ENCODE measurements at regions not wholly inside any gene's neighbourhood (a gene's known extent, or its start where the extent isn't known, plus 50 kb on each side); places are given as distances from the start of the nearest gene placed in this dataset.

GRCh38 chr20:24153101-24154040 is 164.8 kb upstream of the GGTLC1 start:
- no peak overlapping the region for H3K4me3 ChIP-seq (ENCODE audit: low read depth, low read length)
- no peak for TF ChIP-seq CTCF (IDR thresholded peaks at IDR 0.05; ENCODE audit: insufficient read depth, low read depth, low read length)
- no peak for DNase-seq (ENCODE audit: low read depth)

- no peak for DNase-seq (ENCODE audit: low read depth)
- H3K4me3 ChIP-seq (ENCODE audit: low read depth, low read length): no peak overlapping the region
- TF ChIP-seq CTCF (IDR thresholded peaks at IDR 0.05; ENCODE audit: insufficient read depth, low read depth, low read length): no peak
These were observed 163.2 kb upstream of the GGTLC1 start for GRCh38 chr20:24151621-24152294.

GRCh38 chr20:24150406-24150805 is 161.8 kb upstream of the GGTLC1 start:
- DNase-seq (ENCODE audit: low read depth): no peak
- no peak for TF ChIP-seq CTCF (IDR thresholded peaks at IDR 0.05; ENCODE audit: insufficient read depth, low read depth, low read length)
- no peak overlapping the region for H3K4me3 ChIP-seq (ENCODE audit: low read depth, low read length)

- TF ChIP-seq CTCF (IDR thresholded peaks at IDR 0.05; ENCODE audit: insufficient read depth, low read depth, low read length): no peak
- DNase-seq (ENCODE audit: low read depth): no peak
- no peak overlapping the region for H3K4me3 ChIP-seq (ENCODE audit: low read depth, low read length)
These were observed 161.3 kb upstream of the GGTLC1 start for GRCh38 chr20:24149881-24150307.

GRCh38 chr20:24149175-24149574 is 160.6 kb upstream of the GGTLC1 start:
- H3K4me3 ChIP-seq (ENCODE audit: low read depth, low read length): no peak overlapping the region
- no peak for TF ChIP-seq CTCF (IDR thresholded peaks at IDR 0.05; ENCODE audit: insufficient read depth, low read depth, low read length)
- no peak for DNase-seq (ENCODE audit: low read depth)

- no peak overlapping the region for H3K4me3 ChIP-seq (ENCODE audit: low read depth, low read length)
- TF ChIP-seq CTCF (IDR thresholded peaks at IDR 0.05; ENCODE audit: insufficient read depth, low read depth, low read length): no peak
- no peak for DNase-seq (ENCODE audit: low read depth)
These were observed 159.8 kb upstream of the GGTLC1 start for GRCh38 chr20:24148372-24148771.

All from fibroblast of villous mesenchyme (primary cell).